HG03097 (cell line): ENCODE measurements at regions not wholly inside any gene's neighbourhood (a gene's known extent, or its start where the extent isn't known, plus 50 kb on each side); places are given as distances from the start of the nearest gene placed in this dataset.

Experiments used
- ATAC-seq: cut with Tn5 transposase; IDR thresholded peaks from one replicate; pipeline ENCODE4 v1.9.1; 2021; ENCODE audit not compliant: unreplicated experiment, low FRiP score

DNA sequence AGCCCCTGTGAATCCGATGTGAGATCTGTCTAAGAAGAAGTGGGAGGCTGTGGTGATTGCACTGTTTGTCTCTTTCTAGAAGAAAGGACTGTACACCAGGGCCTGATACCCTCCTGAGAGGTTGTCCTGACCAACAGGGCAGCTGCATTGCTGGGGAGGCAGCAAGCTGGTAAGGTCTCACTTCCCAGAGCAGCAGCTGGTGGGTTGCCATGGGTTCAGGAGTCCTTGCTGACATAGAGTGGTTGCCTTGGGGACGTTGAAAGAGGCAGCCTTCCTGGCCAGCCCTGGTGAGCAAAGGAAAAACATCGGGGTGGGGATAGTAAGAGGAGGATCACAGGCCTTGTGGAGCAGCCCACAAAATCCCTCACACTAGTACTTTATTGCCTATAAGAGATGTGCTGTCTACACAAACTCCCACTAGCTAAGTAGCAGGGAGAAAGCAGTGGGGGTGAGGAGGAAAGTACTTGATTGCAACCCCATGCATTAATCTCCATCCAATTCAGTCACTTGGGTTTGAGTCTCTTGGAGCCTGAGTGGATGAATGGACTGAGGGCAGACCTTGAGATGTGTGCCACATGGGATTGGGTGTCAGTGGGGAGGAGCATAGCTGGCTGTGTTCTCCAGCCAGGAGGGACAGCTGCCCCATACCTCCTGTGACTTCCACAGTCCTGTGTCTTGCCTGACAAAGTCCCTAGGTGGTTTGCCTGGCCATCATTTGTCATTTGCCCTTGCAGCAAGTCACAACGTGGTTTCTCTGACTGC, 143.8 kb upstream of the RPL38 start:
- ATAC-seq, result no peak

GRCh38 chr17:74061758-74062157, 141.7 kb upstream of the RPL38 start:
- ATAC-seq, result no peak

- ATAC-seq, result no peak
Observed at GRCh38 chr17:74062234-74062633, 141.2 kb upstream of the RPL38 start.

DNA sequence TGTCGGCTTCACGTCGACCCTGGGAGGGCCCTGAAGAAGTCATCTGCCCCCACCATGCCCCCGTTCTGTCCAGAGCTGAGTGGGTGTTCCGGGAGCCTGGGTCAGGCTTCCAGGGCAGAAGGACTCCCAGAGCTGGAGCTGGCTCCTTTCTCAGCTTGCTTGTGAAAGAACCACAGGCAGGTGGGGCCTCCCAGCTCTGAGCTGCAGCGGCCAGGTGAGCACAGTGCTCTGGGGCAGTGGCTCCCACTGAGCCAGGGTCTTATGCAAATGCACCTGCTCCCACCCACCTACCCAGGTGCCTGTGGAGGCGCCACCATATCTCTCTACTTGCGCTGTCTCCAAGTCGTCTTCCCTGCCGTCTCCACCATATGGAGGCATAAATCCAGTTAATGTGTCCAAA, 140.0 kb upstream of the RPL38 start:
- no peak for ATAC-seq

DNA sequence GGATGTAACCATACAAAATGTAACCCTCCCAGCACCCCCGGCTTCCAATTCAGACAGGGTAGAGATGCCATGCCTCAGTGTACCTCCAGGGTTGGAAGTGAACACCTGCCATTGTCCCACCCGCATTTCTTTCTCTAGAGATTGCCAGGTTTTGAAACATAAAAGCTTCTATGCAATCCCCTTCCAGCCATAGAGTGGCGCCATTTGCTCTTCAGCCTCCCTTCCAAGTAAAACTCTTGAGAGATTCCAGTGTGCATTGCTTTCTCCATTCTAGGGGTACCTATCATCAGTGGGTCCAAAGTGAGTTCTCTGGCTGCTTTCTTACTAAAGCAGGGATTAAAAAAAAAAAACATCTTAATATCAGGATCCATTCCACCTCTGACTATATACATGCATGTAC, 133.1 kb upstream of the RPL38 start:
- no peak for ATAC-seq

DNA sequence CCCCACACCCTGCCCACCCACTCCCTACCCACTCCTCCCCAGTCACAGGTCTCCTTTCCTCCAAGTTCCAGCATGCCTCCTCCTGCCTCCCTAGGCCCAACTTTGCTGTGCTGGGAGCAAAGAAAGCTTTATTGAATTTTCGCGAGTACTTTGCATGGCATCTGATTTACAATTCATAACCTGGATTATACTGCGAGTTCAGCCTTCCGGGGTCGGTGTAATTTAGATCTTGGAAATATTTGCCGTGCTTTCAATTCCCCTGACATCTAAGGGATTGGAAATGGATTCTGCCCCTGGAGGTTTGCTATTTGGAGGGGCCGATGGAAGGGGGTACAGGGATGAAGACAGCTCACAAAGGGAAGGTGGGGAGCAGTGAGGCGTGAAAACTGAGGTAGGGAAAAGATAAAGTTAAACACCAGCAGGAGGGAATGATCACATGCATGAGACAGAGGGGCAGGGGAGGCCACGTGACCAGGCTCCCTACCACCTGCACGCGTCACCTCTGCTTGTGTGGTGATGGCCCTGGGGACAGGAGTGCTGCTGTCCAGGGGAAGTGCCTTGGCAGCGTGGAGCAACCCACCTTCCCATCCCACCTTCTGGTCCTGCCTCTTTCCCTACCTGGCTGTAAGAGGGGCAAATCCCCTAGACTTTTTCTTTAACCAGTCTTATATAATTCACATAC, 132.3 kb upstream of the RPL38 start:
- ATAC-seq, result no peak

- ATAC-seq, result no peak
Observed at GRCh38 chr17:74072340-74072739, 131.1 kb upstream of the RPL38 start.

DNA sequence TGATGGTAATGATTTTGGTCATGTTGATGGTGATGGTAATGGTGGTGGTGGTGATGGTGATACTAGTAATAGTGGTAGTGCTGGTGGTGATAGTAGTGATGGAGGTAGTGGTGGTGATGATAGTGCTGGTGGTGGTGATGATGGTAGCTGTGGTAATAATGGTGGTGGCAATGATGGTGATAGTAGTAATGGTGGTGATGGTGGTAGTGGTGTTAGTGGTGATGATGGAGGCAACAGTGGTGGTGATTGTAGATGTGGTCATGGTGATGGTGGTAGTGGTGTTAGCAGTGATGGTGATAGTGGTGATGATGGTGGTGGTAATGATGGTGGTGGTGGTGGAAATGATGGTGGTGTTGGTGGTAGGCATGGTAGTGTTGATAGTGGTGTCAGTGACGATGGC, 127.0 kb upstream of the RPL38 start:
- ATAC-seq, result no peak

DNA sequence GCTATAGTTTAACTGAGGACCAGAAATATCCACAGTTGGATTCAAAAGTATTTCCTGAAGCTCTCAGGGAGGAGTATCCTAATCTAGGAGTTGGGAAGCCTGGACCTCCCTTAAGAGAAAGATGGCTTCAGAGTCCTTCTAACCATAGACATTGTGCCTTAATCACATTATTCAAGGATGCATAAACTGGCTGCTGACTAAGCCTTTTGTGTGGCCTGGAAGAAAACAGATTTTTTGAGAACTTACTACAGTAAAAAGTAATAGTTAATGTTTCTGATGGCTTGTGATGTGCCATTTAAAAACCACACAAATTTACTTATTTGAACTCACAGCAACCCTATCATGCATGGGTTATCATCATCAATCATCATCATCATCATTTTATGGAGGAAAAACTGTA, 126.2 kb upstream of the RPL38 start:
- no peak for ATAC-seq

DNA sequence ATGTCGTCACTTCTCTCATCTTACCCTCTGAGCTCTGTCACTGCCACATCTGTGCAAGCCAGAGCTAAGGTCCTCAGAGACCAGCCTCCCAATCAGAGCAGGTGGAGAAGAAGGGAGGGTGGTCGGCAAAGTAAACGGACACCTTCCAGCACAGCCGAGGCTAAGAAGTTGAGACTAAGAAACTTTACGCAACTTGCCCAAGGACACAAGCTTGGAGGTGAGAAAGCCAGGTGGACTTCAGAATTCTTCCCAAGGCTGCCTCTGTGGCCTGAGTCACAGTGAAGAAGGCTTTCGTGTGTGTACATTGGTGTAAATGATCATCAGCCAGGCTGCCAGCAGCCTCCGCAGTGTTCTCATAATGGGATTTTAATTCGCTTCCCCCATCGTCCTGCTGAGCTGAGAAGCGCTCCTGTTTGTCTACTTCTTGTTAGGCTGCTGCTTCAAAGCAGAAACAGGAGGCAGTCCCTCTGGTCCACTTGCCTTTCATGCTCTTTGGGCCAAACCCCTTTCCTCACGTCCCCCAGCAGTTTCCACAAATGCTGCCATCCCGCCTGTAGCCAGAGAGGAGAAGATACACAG, 125.0 kb upstream of the RPL38 start:
- ATAC-seq, result no peak

DNA sequence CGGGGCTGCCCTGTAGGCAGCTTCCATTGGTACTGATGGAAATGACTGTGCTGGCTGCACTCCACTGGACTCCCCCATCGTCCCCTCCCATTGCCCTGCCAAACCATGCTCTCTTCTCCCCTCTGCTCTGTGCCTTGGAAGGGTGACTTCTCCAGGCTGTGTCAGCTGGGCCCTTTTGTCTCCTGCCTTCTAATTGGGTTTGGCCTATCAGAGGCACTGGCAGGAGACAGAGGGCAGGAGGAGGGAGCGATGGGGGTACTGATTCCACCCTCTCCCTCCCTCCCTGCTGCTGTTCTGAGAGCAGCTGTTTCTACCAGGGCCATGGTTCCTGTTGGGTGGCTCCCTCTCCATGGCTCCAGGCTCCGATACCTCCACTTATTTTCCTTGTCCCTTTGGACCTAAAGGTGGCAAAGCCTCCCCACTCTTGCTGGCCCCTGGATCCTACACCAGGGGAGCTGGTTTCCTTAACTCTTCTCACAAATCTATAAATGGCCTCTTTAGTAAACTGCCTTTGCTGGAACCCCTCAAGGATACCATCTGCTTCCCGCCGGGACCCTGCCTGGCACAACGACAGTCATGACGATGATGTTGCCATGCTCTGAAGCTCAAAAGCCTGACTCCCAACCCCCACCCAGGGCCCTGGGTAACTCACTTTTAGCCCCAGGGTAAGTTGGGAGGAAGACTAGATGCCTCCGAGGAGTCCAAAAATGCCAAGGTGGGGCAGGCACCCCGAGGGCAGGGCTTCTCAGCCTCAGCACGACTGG, 123.8 kb upstream of the RPL38 start:
- ATAC-seq, result no peak

DNA sequence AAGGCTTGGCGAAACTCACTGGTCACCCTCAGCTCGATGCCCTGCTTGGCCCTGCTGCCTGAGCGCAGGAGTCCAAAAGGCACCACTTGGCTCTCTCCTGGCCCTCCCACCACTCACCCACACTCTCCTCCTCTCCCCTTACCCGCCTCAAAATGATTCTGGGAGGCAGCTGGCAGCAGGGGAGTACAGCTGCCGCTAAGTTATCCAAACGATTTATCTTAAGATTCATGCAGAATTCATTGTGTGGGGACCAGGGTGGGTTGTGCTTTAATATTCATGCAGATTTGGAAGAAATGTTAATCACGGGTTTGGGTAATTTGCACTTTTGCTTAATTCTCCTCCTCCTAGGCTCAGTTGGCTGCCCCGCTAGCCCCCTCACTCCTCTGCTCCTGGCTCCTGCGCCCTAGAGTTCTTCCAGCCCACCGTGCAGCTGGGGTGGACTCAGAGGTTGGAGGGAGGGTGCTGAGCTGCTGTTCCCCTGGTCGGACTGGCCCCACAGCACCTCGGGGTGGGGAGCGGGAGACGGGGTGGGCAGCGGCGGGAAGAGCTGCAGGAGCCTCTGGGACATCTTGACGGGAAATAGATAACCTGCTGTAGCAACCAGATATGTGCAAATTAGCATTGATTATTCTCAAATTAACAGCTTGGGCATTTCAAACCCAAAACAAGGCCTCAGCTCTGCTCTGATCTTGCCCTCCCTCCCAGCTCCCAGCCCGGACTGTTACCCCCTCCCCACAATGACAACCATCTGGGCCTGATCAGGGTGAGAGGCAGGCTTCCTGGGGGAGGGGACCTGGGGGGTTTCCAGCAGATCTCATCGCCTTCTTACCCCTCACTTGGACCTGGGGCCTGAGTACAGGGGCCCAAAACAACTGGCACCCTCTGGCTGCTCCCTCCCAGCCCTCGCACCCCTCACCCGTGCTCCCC, 122.6 kb upstream of the RPL38 start:
- no peak for ATAC-seq

DNA sequence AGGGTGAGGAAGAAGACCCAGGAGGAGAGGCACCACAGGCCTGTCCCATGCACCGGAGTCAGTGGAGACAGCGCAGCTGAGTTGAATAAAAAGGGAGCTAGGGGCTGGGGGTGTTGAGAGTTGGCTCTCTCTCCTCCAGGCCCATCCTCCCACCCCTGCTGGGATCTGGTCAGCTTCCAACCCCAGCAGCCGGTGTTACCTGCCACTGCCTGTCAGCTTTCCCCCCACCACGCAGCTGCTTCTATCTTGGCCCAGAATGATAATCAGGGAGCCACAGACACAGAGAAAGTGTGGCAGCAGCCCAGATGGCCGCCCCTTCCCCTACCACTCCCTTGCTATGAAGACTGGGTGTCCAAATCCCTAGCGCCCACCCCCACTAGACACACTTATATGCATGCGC, 120.6 kb upstream of the RPL38 start:
- ATAC-seq, result no peak

GRCh38 chr17:74083321-74083720, 120.2 kb upstream of the RPL38 start:
- no peak for ATAC-seq

- no peak for ATAC-seq
Observed at GRCh38 chr17:74085434-74085833, 118.0 kb upstream of the RPL38 start.

- no peak for ATAC-seq
Observed at GRCh38 chr17:74087002-74087585, 116.4 kb upstream of the RPL38 start.

DNA sequence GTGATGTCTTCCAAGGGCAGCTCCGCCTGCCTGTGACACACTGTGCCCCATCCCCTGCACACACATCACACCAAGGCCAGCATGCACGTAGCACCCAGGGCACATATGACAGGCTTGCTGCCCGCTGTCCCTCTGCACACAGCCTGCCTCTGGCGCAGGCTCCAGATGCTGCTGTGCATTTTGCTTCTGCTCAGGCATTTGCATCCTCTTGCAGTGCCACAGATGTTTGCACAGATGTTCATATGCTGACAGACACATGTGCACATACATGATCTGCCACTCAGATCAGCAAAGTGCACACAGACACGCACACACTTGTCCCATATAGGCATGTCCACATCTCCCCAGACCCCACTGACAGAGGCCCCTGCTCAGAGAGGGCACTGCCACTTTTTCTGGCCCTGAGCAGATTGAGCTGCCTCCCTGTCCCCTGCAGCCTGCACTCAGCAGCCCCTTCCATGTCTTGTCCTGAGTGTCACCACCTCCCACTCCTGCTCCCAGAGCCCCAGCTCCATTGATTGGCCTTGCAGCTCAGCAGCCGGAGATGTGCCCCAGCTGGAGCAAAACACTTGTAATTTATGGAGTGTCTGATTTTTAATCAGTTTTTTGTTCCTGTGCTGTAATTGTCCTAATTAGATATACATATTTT, 115.1 kb upstream of the RPL38 start:
- ATAC-seq, result no peak

DNA sequence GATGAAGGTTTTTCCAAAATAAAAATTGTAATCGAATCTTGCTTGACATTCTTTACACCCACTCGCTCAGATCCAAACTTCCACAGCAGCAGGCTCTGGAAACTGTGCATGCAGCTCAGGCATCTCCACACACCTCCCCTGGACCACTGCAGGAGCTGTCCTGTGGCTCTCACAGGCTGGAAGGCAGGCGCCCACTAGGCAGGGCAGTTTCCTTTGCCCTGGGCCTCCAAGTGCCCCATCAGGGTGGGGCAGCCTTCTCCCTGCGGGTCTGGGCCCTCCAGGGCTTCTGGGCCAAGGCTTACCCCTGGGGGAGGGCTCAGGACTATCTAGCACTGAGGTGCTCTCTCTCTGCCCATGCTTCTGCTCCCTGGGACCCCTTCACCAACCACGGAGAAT, 114.5 kb upstream of the RPL38 start:
- no peak for ATAC-seq

- ATAC-seq, result no peak
Observed at GRCh38 chr17:74089380-74089779, 114.1 kb upstream of the RPL38 start.
